ENCODE measurements at regions not wholly inside any gene's neighbourhood (a gene's known extent, or its start where the extent isn't known, plus 50 kb on each side); places are given as distances from the start of the nearest gene placed in this dataset.
A peak's percentile ranks its signal among the peaks of the same experiment; 100 is the strongest.

DNA sequence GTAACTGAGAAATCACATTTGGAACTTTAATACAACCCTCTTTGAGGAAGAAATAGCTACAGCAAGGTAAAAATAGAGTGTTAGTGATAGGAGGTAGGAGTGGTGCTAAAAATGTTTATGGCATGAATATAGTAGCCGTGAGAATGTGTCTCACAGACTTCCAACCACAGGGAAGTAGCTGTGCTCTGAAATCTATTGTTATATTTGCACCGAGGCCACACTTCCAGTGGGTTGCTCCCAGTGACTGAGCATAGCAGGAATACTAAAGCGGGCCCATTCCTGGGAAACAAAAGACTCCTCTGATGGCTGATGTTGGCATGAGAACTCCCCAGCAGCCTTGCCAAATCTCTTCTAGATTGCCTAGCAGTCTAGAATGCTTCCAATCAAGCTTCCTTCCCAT, 174.1 kb upstream of the PLXNC1 start:
- Histone ChIP-seq H3K4me2 (no peak overlapping the region), H3K27ac (no peak overlapping the region), H3K27me3 (no peaks in the 10 kb centered on the region), H4K20me1 (no peaks in the 10 kb centered on the region), H3K36me3 (no peaks in the 10 kb centered on the region), H3K4me1 (peaks cover 0 to 16% (median 12%) of the 10 kb centered on the region in 10 experiments; a peak in 14 of 20 replicates), H3K9me3 (replicated peaks in 1 of 11) (peaks cover 0 to 5% (median 0%) of the 10 kb centered on the region in 11 experiments; a peak in 1 of 22 replicates), H3K9ac (no peak overlapping the region), H3K4me3 (no peak overlapping the region)
- no peak for TF ChIP-seq Cebpa-rat (IDR thresholded peaks at IDR 0.05)

- Histone ChIP-seq H4K20me1 (no peaks in the 10 kb centered on the region), H3K36me3 (no peaks in the 10 kb centered on the region), H3K27me3 (no peaks in the 10 kb centered on the region), H3K4me1 (peaks cover 0 to 12% (median 9%) of the 10 kb centered on the region in 10 experiments; a peak in 12 of 20 replicates), H3K9me3 (replicated peaks in 1 of 11) (peaks cover 0 to 4% (median 0%) of the 10 kb centered on the region in 11 experiments; a peak in 1 of 22 replicates), H3K27ac (no peak overlapping the region), H3K9ac (no peak overlapping the region), H3K4me3 (no peak overlapping the region), H3K4me2 (peak overlapping the region in 8 of 11 experiments; percentile 10 to 49 (median 38); a peak in 11 of 22 replicates)
- no peak for TF ChIP-seq Cebpa-rat (IDR thresholded peaks at IDR 0.05)
Observed at GRCh38 chr12:93976024-93976423, 172.4 kb upstream of the PLXNC1 start.

GRCh38 chr12:93977081-93977480, 171.3 kb upstream of the PLXNC1 start:
- TF ChIP-seq Cebpa-rat (IDR thresholded peaks at IDR 0.05) = no peak
- H3K4me2 ChIP-seq = no peak overlapping the region
- H3K36me3 ChIP-seq = no peaks in the 10 kb centered on the region
- no peaks in the 10 kb centered on the region for H4K20me1 ChIP-seq
- H3K9me3 ChIP-seq (replicated peaks in 1 of 11) = no peaks in the 10 kb centered on the region
- peaks cover 0 to 12% (median 9%) of the 10 kb centered on the region in 10 experiments; a peak in 12 of 20 replicates for H3K4me1 ChIP-seq
- H3K27me3 ChIP-seq = no peaks in the 10 kb centered on the region
- no peak overlapping the region for H3K9ac ChIP-seq
- no peak overlapping the region for H3K4me3 ChIP-seq
- no peak overlapping the region for H3K27ac ChIP-seq

GRCh38 chr12:93978553-93978952, 169.8 kb upstream of the PLXNC1 start:
- Histone ChIP-seq H3K4me2 (no peak overlapping the region), H3K4me3 (no peak overlapping the region), H3K27ac (no peak overlapping the region), H3K27me3 (no peaks in the 10 kb centered on the region), H3K4me1 (peaks cover 0 to 16% (median 9%) of the 10 kb centered on the region in 10 experiments; a peak in 12 of 20 replicates), H3K36me3 (no peaks in the 10 kb centered on the region), H4K20me1 (no peaks in the 10 kb centered on the region), H3K9me3 (replicated peaks in 1 of 11) (no peaks in the 10 kb centered on the region), H3K9ac (no peak overlapping the region)
- no peak for TF ChIP-seq Cebpa-rat (IDR thresholded peaks at IDR 0.05)

- H3K9ac ChIP-seq = no peak overlapping the region
- H3K36me3 ChIP-seq = no peaks in the 10 kb centered on the region
- H3K27ac ChIP-seq = no peak overlapping the region
- TF ChIP-seq Cebpa-rat (IDR thresholded peaks at IDR 0.05) = no peak
- no peak overlapping the region for H3K4me3 ChIP-seq
- no peaks in the 10 kb centered on the region for H3K9me3 ChIP-seq (replicated peaks in 1 of 11)
- H3K27me3 ChIP-seq = no peaks in the 10 kb centered on the region
- no peak overlapping the region for H3K4me2 ChIP-seq
- peaks cover 0 to 16% (median 9%) of the 10 kb centered on the region in 10 experiments; a peak in 12 of 20 replicates for H3K4me1 ChIP-seq
- no peaks in the 10 kb centered on the region for H4K20me1 ChIP-seq
Observed at GRCh38 chr12:93979189-93979588, 169.2 kb upstream of the PLXNC1 start.

- H3K9ac ChIP-seq = no peak overlapping the region
- no peaks in the 10 kb centered on the region for H3K27me3 ChIP-seq
- TF ChIP-seq Cebpa-rat (IDR thresholded peaks at IDR 0.05) = no peak
- H3K36me3 ChIP-seq = no peaks in the 10 kb centered on the region
- no peak overlapping the region for H3K27ac ChIP-seq
- no peak overlapping the region for H3K4me2 ChIP-seq
- no peaks in the 10 kb centered on the region for H3K9me3 ChIP-seq (replicated peaks in 1 of 11)
- H3K4me1 ChIP-seq = peaks cover 0 to 12% (median 5%) of the 10 kb centered on the region in 10 experiments; a peak in 12 of 20 replicates
- H3K4me3 ChIP-seq = no peak overlapping the region
- no peaks in the 10 kb centered on the region for H4K20me1 ChIP-seq
Observed at GRCh38 chr12:93980711-93981110, 167.7 kb upstream of the PLXNC1 start.

GRCh38 chr12:93981411-93981810, 167.0 kb upstream of the PLXNC1 start:
- no peak overlapping the region for H3K4me3 ChIP-seq
- TF ChIP-seq Cebpa-rat (IDR thresholded peaks at IDR 0.05) = no peak
- H3K9ac ChIP-seq = no peak overlapping the region
- no peaks in the 10 kb centered on the region for H3K27me3 ChIP-seq
- H4K20me1 ChIP-seq = no peaks in the 10 kb centered on the region
- no peak overlapping the region for H3K4me2 ChIP-seq
- no peaks in the 10 kb centered on the region for H3K9me3 ChIP-seq (replicated peaks in 1 of 11)
- no peaks in the 10 kb centered on the region for H3K36me3 ChIP-seq
- H3K4me1 ChIP-seq = peaks cover 0 to 5% (median 0%) of the 10 kb centered on the region in 10 experiments; a peak in 2 of 20 replicates
- H3K27ac ChIP-seq = no peak overlapping the region

DNA sequence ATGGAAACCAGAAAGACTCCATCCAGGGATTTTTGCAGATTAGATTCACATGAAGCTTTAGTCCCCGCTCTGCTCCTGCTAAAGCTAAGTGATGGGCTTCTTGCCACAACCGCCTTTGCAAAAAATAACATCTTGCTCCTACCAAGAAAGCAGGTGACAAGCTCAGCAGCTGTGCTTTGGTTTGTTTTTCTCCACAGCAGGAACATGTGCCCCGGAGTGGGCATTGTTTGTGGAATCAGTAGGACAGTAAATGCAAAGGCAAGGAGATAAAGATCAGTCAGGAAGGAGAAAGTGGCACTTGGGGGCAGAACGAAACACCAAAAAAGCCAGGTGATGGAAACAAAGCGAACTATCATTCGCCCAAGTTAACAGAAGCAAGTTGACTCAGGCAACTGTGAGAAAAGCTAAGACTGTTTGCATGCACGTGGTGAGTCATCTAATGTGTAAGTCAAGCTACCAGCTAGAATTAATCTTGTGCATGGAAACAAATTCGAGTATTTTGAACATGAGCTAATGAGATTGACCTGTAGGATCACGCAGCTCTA, 165.5 kb upstream of the PLXNC1 start:
- Histone ChIP-seq H3K9ac (no peak overlapping the region), H3K36me3 (no peaks in the 10 kb centered on the region), H4K20me1 (no peaks in the 10 kb centered on the region), H3K9me3 (replicated peaks in 1 of 11) (peaks cover 0 to 9% (median 3%) of the 10 kb centered on the region in 11 experiments; a peak in 2 of 22 replicates), H3K4me1 (peaks cover 0 to 4% (median 0%) of the 10 kb centered on the region in 10 experiments; a peak in 1 of 20 replicates), H3K27me3 (no peaks in the 10 kb centered on the region), H3K27ac (no peak overlapping the region), H3K4me3 (no peak overlapping the region), H3K4me2 (peak overlapping the region in 1 of 11 experiments; percentile 22; a peak in 3 of 22 replicates)
- no peak for TF ChIP-seq Cebpa-rat (IDR thresholded peaks at IDR 0.05)

DNA sequence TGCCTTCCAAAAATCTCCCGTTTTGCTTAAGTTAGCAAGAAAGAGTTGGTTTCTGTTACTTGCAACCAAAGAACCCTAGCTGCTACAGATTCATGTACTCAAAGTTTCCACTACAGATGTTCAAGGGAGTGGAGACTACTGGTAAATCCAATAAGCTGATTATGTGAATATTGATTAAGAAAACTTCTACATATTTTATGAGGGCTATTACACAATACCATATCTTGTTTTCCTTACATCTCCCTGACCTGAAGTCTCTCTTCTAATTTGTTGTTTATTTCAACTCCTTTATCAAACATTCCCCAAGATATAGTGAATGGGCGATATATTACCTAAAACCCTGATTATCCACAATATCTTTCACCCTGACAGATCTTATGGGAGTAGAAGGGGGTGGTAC, 164.4 kb upstream of the PLXNC1 start:
- H3K36me3 ChIP-seq = no peaks in the 10 kb centered on the region
- peaks cover 0 to 9% (median 3%) of the 10 kb centered on the region in 11 experiments; a peak in 2 of 22 replicates for H3K9me3 ChIP-seq (replicated peaks in 1 of 11)
- no peaks in the 10 kb centered on the region for H3K27me3 ChIP-seq
- peaks cover 0 to 4% (median 0%) of the 10 kb centered on the region in 10 experiments; a peak in 1 of 20 replicates for H3K4me1 ChIP-seq
- H3K4me2 ChIP-seq = no peak overlapping the region
- no peak overlapping the region for H3K27ac ChIP-seq
- no peak overlapping the region for H3K4me3 ChIP-seq
- no peak overlapping the region for H3K9ac ChIP-seq
- no peak for TF ChIP-seq Cebpa-rat (IDR thresholded peaks at IDR 0.05)
- no peaks in the 10 kb centered on the region for H4K20me1 ChIP-seq

DNA sequence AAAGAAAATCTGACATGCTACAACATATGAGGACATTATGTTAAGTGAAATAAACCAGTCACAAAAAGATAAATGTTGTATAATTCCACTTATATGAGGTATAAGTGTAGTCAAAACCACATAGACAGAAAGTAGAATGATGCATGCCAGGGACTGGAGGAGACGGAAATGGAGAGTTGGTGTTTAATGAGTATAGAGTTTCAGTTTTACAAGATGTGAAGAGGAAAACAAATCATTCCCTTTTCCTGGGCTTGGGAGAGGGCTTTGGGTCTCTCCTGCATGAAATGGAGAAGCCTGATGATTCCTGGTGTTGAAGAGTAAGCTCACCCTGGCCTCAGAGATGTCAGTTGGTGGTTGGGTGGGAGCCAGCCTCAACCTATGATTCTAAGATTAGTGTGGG, 158.4 kb upstream of the PLXNC1 start:
- no peaks in the 10 kb centered on the region for H4K20me1 ChIP-seq
- no peak overlapping the region for H3K27ac ChIP-seq
- H3K4me3 ChIP-seq = no peak overlapping the region
- H3K9ac ChIP-seq = no peak overlapping the region
- H3K36me3 ChIP-seq = no peaks in the 10 kb centered on the region
- TF ChIP-seq Cebpa-rat (IDR thresholded peaks at IDR 0.05) = no peak
- no peaks in the 10 kb centered on the region for H3K27me3 ChIP-seq
- H3K9me3 ChIP-seq (replicated peaks in 1 of 11) = peaks cover 0 to 9% (median 3%) of the 10 kb centered on the region in 11 experiments; a peak in 2 of 22 replicates
- H3K4me1 ChIP-seq = peaks cover 0 to 11% (median 5%) of the 10 kb centered on the region in 10 experiments; a peak in 5 of 20 replicates
- H3K4me2 ChIP-seq = no peak overlapping the region

All from BLaER1 treated with 17β-estradiol and CSF1 and Interleukin-3, amounts not matched to agents 10 nM and 100 nM (cell line).